ENCODE measurements at regions not wholly inside any gene's neighbourhood (a gene's known extent, or its start where the extent isn't known, plus 50 kb on each side); places are given as distances from the start of the nearest gene placed in this dataset.

DNA sequence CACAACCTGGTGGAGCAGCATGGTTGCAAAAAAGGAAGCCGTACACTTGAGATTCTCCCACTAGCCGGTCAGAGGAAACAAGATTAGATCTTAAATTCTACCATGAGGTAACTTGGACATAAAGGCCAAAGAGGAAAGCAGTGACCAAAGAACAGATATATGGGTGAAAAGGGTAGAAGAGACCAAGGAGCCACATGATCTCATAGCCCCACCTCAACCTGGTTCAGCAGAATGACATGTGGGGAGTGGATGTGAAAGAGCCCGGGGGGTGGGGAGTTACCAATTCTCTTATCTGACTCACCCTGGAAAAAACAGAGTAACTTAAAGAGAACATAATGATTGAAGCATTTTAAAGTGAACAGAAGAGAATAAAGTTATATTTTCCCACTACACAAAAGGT, 683.0 kb downstream of the DSC3 start:
- TF ChIP-seq, protein P1, sequence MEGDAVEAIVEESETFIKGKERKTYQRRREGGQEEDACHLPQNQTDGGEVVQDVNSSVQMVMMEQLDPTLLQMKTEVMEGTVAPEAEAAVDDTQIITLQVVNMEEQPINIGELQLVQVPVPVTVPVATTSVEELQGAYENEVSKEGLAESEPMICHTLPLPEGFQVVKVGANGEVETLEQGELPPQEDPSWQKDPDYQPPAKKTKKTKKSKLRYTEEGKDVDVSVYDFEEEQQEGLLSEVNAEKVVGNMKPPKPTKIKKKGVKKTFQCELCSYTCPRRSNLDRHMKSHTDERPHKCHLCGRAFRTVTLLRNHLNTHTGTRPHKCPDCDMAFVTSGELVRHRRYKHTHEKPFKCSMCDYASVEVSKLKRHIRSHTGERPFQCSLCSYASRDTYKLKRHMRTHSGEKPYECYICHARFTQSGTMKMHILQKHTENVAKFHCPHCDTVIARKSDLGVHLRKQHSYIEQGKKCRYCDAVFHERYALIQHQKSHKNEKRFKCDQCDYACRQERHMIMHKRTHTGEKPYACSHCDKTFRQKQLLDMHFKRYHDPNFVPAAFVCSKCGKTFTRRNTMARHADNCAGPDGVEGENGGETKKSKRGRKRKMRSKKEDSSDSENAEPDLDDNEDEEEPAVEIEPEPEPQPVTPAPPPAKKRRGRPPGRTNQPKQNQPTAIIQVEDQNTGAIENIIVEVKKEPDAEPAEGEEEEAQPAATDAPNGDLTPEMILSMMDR (IDR thresholded peaks at IDR 0.05): no peak
- DNase-seq (ENCODE audit: low spot score): no peak
- no peak overlapping the region for H3K4me3 ChIP-seq
- no peak overlapping the region for H3K27ac ChIP-seq

DNA sequence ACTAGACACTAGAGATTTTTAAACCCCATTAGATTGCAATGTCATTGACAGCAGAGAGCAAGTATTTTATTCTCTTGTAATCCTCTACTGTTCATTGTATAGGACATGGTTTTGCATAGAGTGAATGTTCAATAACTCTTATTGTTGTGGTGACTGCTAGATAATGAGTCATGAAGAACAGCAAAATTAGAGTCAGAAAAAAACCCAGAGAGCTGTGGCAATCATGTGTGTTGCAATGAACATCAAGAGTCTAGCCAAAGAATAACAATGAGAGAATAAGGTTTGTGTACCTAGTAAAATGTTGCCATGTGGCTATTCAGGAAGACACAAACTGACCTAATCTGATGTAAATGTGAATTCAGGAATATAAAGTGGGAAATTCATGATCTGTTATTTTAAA, 684.0 kb downstream of the DSC3 start:
- Histone ChIP-seq H3K4me3 (no peak overlapping the region), H3K27ac (no peak overlapping the region)
- TF ChIP-seq, protein P1 (IDR thresholded peaks at IDR 0.05): no peak
- no peak for DNase-seq (ENCODE audit: low spot score)

DNA sequence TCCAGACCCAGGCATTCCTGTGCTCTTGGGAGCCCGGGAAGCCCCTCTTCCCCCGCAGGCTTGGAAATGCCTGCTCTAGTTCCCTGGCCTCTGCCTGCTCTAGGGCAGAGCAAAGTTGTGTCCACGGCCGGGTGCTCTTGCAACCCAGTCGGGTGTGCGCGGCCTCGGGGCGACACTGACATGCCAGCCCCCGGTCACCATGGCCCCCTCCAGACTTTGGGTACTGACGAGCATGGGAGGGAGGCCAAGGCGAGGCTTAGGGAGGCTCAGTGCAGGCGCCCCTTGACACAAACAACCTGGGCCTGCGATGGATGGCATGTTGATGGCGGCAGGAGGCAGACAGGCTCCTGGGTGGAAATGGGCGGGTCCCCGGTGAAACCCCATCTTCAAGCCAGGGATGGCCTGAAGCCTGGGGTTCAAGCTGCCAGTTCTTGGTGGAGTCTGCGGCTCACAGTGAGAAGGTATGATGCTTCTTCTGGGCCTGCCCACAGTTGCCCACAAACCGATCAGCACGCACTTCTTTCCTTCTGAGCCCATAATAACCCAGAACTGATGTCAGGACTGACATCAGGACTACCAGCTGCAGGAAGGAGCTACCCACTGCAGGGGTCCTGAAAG, 689.9 kb downstream of the DSC3 start:
- Histone ChIP-seq H3K4me3 (no peak overlapping the region), H3K27ac (no peak overlapping the region)
- no peak for DNase-seq (ENCODE audit: low spot score)
- TF ChIP-seq, protein P1 (IDR thresholded peaks at IDR 0.05): no peak

DNA sequence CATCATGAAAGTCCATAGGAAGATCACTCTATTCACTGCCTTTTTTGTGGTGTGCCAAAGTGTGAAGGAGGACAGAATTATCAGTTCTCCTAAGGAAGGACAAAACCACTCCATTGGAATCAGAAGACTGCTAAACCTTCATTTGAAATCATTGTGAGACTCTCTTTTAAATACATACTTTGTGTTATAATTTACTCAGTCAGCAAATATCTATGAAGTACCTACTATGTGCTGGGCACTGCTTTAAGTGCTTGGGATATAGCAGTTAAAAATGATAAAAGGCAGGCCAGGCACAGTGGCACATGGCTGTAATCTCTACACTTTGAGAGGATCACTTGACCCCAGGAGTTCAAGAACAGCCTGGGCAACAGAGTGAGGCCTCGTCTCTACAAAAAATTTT, 692.3 kb downstream of the DSC3 start:
- no peak for DNase-seq (ENCODE audit: low spot score)
- TF ChIP-seq, protein P1 (IDR thresholded peaks at IDR 0.05): no peak
- no peak overlapping the region for H3K27ac ChIP-seq
- no peak overlapping the region for H3K4me3 ChIP-seq

DNA sequence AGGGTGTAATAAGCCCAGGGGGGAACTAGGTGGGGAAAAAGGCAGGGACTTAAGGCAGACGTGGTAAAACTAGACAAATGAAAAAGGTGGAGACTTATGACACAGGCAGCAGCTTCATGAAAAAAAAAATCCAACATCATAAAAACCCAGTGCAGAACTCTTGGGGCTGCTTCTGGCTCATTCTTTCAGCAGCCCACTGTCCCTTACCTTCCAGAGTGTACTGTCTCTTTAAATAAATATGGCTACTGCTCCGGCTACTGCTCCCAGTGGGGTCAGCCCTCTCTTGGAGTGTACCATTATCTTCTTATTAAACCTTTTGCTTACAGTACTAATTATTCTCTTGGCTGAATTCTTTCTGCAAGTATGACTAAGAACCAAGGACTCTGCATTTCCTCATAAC, 699.5 kb downstream of the DSC3 start:
- H3K27ac ChIP-seq: no peak overlapping the region
- DNase-seq (ENCODE audit: low spot score): no peak
- TF ChIP-seq, protein P1 (IDR thresholded peaks at IDR 0.05): no peak
- H3K4me3 ChIP-seq: no peak overlapping the region

DNA sequence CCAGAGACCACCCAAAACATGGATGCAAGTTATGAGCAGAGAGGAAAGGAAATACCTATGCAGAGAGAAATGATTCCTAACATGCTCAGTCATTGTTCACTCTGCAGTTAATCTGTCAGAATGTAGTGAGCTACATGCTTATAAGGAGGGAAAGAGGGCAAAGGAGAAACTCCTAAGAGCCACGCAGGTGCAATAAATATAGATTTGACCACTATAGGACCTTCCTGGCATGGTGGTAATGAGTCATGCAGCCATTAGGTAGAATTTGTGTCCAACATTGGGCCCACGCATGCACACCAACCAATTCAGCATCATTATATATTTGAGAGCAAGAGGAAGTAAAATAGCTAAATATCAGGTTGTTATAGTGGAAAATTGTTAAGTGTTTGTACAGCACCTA, 699.9 kb downstream of the DSC3 start:
- no peak overlapping the region for H3K4me3 ChIP-seq
- TF ChIP-seq, protein P1 (IDR thresholded peaks at IDR 0.05): no peak
- DNase-seq (ENCODE audit: low spot score): no peak
- no peak overlapping the region for H3K27ac ChIP-seq

DNA sequence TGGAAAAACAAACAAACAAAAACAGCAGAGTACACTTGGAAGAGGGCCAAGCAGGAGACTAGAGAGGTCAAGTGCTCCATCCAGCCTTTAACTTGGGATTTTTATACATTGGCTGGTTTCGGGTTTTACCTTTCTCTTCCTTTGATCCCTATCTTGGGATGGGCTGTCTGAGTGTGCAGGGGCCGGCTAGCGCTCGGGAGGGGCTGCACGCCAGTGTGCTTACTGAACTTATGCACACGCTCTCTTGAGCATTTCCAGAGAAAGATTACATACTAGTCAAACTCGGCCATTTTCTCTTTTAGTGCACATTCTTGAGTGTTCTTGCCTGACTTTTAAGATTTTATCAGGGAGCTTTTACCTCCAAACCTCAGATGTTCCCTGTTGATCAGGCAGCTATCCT, 707.8 kb downstream of the DSC3 start:
- no peak for DNase-seq (ENCODE audit: low spot score)
- H3K4me3 ChIP-seq: no peak overlapping the region
- TF ChIP-seq, protein P1 (IDR thresholded peaks at IDR 0.05): no peak

More for the DNA sequence above, 707.8 kb downstream of the DSC3 start:
- H3K27ac ChIP-seq: no peak overlapping the region
